NCI-H2081 (cell line): ENCODE measurements at regions not wholly inside any gene's neighbourhood (a gene's known extent, or its start where the extent isn't known, plus 50 kb on each side); places are given as distances from the start of the nearest gene placed in this dataset.

Experiments used
- DNase-seq, 2 experiments: peaks; one replicate each; lab custom pipeline; 2025; lab: John Stamatoyannopoulos, UW

- no peak for DNase-seq
Measured at GRCh38 chr16:59411961-59412841, 678.1 kb upstream of the GOT2 start.

DNA sequence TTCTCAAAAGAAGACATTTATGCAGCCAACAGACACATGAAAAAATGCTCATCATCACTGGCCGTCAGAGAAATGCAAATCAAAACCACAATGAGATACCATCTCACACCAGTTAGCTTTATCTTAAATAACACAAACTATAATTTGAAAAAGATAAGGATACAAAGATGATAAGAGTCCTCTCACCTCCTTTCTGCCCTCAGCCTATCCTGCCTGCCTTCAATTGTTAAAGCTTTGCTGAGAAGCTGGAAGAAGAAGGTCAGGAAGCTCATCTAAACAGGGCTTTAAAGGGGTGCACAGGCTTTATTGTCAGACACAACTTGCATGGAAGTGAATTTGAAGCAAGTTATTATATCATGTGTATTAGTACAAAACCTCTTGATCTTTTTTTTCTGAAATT, 676.3 kb upstream of the GOT2 start:
- no peak for DNase-seq

GRCh38 chr16:59405802-59406201, 671.7 kb upstream of the GOT2 start:
- no peak for DNase-seq

DNA sequence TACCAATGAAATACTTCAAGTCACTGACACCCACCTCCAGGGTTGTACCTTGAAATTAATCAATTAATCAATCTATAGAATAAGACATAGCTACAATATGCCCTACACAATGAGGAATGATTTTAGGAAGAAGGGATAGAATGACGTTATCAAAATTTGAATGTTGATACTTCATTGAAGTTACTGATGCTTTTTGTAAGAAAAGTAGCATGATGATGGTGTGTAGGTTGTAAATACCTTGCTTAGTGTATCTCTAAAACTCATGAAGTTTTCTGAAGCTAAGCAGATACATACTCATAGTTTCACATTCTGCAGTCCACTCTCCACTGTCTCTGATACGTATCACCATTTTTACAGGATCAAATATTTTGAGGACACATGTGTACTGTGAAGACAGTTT, 670.4 kb upstream of the GOT2 start:
- DNase-seq, result no peak

GRCh38 chr16:59400830-59401229, 666.7 kb upstream of the GOT2 start:
- no peak for DNase-seq

DNA sequence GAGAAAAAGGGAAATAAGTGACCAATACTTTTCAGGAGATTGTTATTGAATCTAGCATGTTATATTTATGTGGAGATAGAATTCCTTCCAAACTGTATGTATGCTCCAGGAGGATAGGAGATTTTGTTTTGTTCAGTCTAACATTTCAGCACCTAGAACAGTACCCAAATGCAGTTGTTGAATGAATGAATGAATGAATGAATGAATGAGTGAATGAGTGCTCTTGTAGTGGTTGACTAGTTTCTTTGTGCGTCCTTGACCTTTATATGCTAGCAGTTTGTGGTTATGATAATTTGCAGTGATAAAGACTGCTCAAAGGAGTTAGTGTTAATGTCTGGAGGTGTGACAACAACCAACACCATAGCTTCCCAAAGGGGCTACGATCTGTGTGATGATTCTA, 663.5 kb upstream of the GOT2 start:
- DNase-seq, result no peak

DNA sequence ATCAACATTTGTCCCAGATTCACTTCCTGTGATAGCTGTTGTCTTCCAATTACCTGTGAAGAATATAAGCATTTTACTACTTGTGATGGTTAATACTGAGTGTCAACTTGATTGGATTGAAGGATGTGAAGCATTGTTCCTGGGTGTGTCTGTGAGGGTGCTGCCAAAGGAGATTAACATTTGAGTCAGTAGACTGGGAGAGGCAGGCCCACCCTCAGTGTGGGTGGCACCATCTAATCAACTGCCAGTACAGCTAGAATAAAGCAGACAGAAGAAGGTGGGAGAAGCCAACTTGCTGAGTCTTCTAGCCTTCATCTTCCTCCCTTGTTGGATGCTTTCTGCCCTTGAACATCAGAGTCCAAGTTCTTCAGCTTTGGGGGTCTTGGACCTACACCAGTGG, 660.4 kb upstream of the GOT2 start:
- no peak for DNase-seq

DNA sequence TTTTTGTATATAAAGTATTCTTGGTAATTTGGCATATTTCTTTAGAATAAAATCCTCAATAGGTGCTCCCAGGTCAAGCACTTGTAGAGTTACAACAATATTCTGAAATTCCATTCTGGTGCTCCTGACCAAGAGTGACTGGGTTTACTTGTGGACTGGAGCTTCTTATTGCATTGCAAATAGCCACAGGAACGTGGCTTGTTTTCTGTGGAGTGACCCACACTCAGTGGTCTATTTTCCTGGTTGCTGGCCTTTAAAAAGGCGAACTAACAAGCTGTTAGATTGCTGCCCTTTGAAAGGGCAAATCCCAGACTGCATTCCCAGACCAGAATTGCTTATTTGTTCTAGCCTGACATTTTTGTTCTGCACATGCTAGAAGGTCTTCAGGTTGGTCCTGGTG, 658.8 kb upstream of the GOT2 start:
- DNase-seq, result no peak

DNA sequence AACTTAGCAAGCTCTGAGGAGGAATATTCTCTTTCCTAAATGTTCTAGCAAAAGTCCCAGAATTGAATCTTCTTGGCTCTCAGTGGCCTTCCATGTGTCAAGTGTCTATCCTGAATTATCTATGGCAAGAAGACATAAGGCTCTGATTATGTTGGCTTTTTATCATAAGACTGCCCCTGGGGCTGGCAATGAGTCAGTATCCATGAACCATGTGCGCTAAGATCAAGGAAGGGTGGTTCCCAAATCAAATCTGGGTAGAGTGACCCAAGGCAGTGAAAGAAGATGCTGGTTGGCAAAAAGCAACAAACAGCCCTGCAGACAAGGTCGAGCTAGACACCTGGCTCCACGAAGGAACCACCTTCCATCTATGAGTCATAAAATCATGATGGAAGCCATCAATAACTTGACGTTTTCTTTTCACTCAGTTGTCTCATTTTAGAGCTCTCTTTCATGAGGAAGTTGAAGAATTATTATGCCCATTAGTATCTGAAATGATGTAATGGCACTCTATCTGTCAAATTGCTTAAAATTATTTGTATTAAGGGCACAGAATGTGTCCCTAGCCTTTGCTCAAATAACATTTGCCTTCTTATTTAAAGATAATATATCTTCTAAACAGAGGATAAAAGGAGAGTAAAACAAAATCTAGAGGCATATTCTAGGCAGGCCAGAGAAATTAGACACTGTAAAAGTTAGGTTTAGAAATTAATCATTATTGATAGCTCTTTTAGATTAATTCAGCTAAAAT, 657.7 kb upstream of the GOT2 start:
- no peak for DNase-seq

DNA sequence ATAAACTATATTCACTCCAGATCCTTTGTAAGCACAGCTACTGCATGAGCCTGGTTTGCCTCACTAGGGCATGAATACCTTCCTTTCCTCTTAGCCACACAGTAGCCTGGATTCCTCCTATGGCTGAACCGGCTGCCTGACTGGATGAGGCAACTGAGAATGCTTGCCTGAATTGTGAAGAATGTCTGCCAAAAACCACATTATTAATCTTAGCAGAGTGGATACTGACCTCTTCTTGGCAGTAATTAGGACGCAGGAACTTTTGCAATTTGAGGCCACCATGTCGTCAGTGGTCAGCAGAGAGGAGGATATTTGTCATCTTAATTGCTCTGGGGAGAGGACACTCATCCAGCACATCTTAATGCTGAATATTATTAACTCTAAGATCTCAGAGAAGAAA, 651.8 kb upstream of the GOT2 start:
- DNase-seq, result no peak

- no peak for DNase-seq
Measured at GRCh38 chr16:59385491-59385890, 651.4 kb upstream of the GOT2 start.

GRCh38 chr16:59373632-59374031, 639.5 kb upstream of the GOT2 start:
- DNase-seq, result no peak

DNA sequence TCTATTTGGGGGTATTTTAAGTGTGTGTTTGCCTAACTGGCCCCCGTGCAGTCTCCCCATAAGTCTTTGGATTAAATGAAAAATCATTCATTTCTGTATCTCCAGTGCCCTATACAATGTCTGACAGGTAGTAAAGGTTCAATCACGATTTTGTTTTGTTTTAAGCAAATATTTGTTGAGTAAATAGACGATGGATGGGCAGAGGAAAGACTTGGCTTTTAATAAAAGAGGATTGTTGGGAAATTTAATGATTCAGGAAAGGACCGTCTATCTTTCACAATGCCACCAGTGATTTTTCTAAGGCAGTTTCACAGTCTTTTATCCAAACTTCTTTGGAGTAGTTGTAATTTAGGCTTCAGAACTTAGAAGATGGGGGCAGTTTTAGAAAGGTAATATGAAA, 636.6 kb upstream of the GOT2 start:
- DNase-seq, result no peak

DNA sequence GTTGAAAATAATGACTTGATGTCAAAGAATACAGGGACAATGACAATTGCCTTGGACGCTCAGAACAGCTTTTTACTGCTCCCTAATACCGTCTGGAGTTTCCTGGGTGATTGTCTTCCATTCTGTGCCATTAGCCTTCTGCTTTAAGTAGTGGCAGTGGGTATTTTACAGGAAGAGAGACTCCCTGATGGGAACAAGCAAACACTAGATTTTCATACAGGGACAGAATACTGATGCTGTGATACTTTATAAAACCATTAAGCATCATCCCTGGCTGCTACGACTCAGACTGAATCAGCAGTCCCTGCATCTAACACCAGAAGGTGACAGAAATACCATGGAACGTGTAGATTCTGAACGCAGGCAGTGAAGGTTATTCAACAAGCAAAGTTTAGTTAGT, 635.4 kb upstream of the GOT2 start:
- DNase-seq, result no peak

GRCh38 chr16:59368586-59368985, 634.5 kb upstream of the GOT2 start:
- DNase-seq, result no peak

DNA sequence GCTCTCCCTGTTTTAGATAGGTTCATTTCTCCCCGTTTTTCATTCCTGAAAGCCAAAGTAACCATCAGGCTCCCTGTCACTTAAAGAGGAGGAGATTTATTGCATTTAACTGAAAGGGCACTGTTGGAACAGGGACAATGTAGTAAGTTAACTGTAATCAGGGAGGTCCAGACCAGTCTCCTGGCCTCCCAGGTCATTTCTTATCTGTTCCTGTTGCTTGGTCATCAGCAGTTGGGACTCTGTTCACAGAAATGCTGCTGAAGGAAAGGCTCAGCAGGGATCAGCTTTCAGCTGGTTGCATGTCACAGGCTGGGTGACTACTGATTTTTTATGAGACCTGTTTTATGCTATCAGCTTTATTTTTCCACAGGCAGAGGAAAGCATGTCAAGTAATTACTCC, 622.6 kb upstream of the GOT2 start:
- DNase-seq, result no peak

DNA sequence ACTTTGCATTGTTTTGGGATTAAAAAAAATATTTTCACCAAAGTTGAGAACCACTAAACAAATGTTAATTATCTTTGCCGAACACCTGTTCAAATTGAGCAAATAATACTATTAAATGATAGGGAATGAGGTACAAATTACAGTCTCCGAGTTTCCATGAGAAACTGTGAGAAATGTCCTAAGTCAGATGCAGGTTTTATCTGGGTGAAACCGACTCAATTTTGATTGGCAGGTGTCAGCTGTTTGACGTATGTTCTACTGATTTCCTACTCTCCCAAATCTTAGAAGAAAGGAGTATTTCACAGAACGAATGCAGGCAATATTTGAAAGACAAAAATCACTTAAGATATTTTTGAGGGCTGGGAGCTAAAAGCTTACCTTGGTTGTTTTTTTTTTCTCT, 622.0 kb upstream of the GOT2 start:
- no peak for DNase-seq

- no peak for DNase-seq
Measured at GRCh38 chr16:59355704-59356103, 621.6 kb upstream of the GOT2 start.

- DNase-seq, result no peak
Measured at GRCh38 chr16:59351305-59351903, 617.3 kb upstream of the GOT2 start.

DNA sequence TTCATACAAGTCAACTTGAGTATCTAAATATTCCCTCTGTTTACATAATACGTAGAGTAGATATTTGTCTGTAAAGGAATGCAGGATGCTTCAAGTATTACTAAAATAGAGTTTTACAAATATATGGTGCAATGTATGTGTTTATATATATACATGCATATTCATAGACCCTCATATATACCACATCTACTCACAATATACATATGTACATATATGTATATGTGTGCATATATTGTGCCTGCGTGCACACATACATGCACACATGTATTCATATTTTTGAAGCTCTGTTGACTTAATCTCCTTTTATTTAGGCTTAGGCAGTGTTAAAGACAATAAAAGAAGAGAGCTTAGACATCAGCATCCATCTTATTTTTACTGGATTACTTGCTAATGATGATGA, 616.6 kb upstream of the GOT2 start:
- DNase-seq, result no peak

DNA sequence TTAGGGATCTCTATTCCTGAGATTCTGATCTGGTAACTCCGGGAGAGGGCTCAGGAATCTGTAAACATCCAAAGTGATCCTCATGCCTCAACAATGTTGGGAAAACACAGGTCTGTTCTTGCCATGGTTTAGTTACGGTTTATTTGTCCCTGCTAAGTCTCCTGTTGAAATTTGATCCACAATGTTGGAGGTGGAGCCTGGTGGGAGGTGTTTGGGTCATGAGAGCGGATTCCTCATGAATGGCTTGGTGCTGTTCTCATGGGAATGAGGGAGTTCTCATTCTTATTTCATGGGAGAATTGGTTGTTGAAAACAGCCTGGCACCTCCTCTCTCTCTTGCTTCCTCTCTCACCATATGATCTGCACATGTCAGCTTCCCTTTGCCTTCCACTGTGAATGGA, 608.6 kb upstream of the GOT2 start:
- no peak for DNase-seq

DNA sequence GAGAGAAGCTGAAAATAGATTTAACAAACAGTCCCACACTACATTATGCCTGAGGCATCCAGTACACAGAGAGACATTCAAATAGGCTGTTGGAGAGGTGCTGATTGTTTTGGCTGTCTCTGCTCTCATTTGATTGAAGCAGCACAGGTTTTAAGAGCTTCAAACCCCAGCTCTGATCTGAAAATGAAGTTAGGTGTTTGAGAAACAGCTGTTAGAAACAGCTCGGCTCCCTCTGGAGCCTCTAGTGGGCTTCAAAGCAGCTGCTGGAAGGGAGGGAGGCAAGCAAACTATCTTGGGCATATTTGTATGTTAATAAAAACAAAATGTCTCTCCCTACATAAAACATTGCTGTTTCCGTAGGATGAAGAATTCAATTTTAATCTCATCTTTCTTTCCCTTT, 607.3 kb upstream of the GOT2 start:
- no peak for DNase-seq

DNA sequence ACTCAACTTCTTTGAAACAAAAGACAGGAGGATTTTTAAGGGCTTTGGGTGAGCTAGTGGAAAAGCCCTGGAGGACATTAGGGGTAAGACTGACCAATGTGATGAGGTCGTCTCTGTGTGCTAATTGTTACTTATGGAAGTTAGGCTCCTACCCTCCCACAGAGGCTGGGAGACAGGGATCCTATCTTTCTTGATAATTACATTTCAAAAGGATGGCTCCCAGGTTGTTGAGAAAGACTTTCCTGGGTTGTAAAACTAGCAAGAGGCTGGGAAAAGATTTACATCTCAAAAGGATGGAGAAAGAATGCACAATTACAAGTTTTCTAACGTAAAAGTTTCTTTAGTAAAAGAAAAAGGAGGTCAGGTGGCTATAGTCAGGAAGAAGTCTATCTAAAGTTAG, 605.8 kb upstream of the GOT2 start:
- no peak for DNase-seq
